OCI-LY1 (cell line): ENCODE measurements at regions not wholly inside any gene's neighbourhood (a gene's known extent, or its start where the extent isn't known, plus 50 kb on each side); places are given as distances from the start of the nearest gene placed in this dataset.

Experiments used
- H2AFZ ChIP-seq: fragments of 200-600 bp; sonication (generic), shearing (Covaris generic); 2 replicates; pipeline ENCODE4 v1.6.0; 2014; ENCODE audit warnings: antibody characterized with exemption, mild to moderate bottlenecking, low read length
- H3F3A ChIP-seq: fragments of 200-600 bp; sonication (generic), shearing (Covaris generic); 2 replicates; pipeline ENCODE4 v1.6.0; 2014; ENCODE audit warnings: mild to moderate bottlenecking, antibody characterized with exemption, low read length, moderate library complexity; ENCODE audit not compliant: insufficient read depth
- H3K27ac ChIP-seq: fragments of 200-600 bp; sonication (generic); 2 replicates; pipeline ENCODE4 v1.5.1; 2014; ENCODE audit warnings: low read length, mixed run types, mild to moderate bottlenecking, low read depth; ENCODE audit not compliant: poor library complexity, severe bottlenecking
- H3K27me3 ChIP-seq: fragments of 200-600 bp; sonication (generic); 2 replicates; pipeline ENCODE4 v1.6.0; 2014; ENCODE audit warnings: antibody characterized with exemption, mild to moderate bottlenecking, low read length, moderate library complexity; ENCODE audit not compliant: insufficient read depth
- H3K36me3 ChIP-seq: fragments of 200-600 bp; sonication (generic); 2 replicates; pipeline ENCODE4 v1.6.1; 2014; ENCODE audit warnings: mild to moderate bottlenecking, antibody characterized with exemption, low read length, moderate library complexity, mixed read lengths; ENCODE audit not compliant: insufficient read depth
- H3K4me1 ChIP-seq: fragments of 200-600 bp; sonication (generic); 2 replicates; pipeline ENCODE4 v1.5.1; 2014; ENCODE audit warnings: mild to moderate bottlenecking, low read length, moderate library complexity; ENCODE audit not compliant: insufficient read depth, severe bottlenecking
- H3K4me2 ChIP-seq: fragments of 200-600 bp; sonication (generic), shearing (Covaris generic); 2 replicates; pipeline ENCODE4 v1.6.1; 2014; ENCODE audit warnings: low read length
- H3K4me3 ChIP-seq: fragments of 200-600 bp; sonication (generic); 2 replicates; pipeline ENCODE4 v1.5.1; 2014; ENCODE audit warnings: low read length, low read depth, mild to moderate bottlenecking, mixed read lengths; ENCODE audit not compliant: poor library complexity, severe bottlenecking
- H3K79me2 ChIP-seq: fragments of 200-600 bp; shearing (Covaris generic); 2 replicates; pipeline ENCODE4 v1.6.1; 2016; ENCODE audit warnings: mixed run types, low read length, mixed read lengths; ENCODE audit not compliant: insufficient read depth
- H3K9ac ChIP-seq: fragments of 200-600 bp; sonication (generic), shearing (Covaris generic); 2 replicates; pipeline ENCODE4 v1.6.1; 2014; ENCODE audit warnings: mild to moderate bottlenecking, low read length, mixed read lengths
- H3K9me2 ChIP-seq: fragments of 200-600 bp; sonication (generic), shearing (Covaris generic); 2 replicates; pipeline ENCODE4 v1.6.1; 2014; ENCODE audit warnings: low read depth, mild to moderate bottlenecking, low read length, mixed read lengths
- H3K9me3 ChIP-seq: fragments of 200-600 bp; shearing (Covaris generic); 2 replicates; pipeline ENCODE4 v1.6.1; 2014; ENCODE audit warnings: low read length, mixed read lengths
- H4K20me1 ChIP-seq: fragments of 200-600 bp; sonication (generic), shearing (Covaris generic); 2 replicates; pipeline ENCODE4 v1.6.0; 2016; ENCODE audit warnings: mild to moderate bottlenecking, low read length; ENCODE audit not compliant: insufficient read depth
- EZH2 ChIP-seq: fragments of 200-600 bp; sonication (generic), shearing (Covaris generic); IDR thresholded peaks from 2 replicates; pipeline ENCODE4 v1.8.0; 2017; ENCODE audit warnings: borderline replicate concordance, mixed run types, mild to moderate bottlenecking, antibody characterized with exemption, low read length, moderate library complexity, mixed read lengths
- TF ChIP-seq, protein P1 (sequence below): fragments of 200-600 bp; sonication (generic), shearing (Covaris generic); IDR thresholded peaks from 2 replicates; pipeline ENCODE4 v1.5.1; 2017; ENCODE audit warnings: mild to moderate bottlenecking, antibody characterized with exemption, low read length, moderate library complexity, mixed read lengths

GRCh38 chr5:82912462-82912861 lies 164.7 kb downstream of the TMEM167A start:
- H3K27me3 ChIP-seq: no peaks in the 10 kb centered on the region
- no peaks in the 10 kb centered on the region for H4K20me1 ChIP-seq
- no peaks in the 10 kb centered on the region for H3F3A ChIP-seq
- no peaks in the 10 kb centered on the region for H3K79me2 ChIP-seq
- no peak overlapping the region for H3K4me2 ChIP-seq
- no peaks in the 10 kb centered on the region for H3K9me2 ChIP-seq
- TF ChIP-seq, protein P1, sequence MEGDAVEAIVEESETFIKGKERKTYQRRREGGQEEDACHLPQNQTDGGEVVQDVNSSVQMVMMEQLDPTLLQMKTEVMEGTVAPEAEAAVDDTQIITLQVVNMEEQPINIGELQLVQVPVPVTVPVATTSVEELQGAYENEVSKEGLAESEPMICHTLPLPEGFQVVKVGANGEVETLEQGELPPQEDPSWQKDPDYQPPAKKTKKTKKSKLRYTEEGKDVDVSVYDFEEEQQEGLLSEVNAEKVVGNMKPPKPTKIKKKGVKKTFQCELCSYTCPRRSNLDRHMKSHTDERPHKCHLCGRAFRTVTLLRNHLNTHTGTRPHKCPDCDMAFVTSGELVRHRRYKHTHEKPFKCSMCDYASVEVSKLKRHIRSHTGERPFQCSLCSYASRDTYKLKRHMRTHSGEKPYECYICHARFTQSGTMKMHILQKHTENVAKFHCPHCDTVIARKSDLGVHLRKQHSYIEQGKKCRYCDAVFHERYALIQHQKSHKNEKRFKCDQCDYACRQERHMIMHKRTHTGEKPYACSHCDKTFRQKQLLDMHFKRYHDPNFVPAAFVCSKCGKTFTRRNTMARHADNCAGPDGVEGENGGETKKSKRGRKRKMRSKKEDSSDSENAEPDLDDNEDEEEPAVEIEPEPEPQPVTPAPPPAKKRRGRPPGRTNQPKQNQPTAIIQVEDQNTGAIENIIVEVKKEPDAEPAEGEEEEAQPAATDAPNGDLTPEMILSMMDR: no peak
- TF ChIP-seq EZH2: no peak
- no peak overlapping the region for H2AFZ ChIP-seq
- H3K36me3 ChIP-seq: no peaks in the 10 kb centered on the region
- no peaks in the 10 kb centered on the region for H3K9me3 ChIP-seq
- H3K27ac ChIP-seq: no peak overlapping the region
- H3K4me1 ChIP-seq: no peaks in the 10 kb centered on the region
- H3K4me3 ChIP-seq: no peak overlapping the region
- no peak overlapping the region for H3K9ac ChIP-seq

GRCh38 chr5:82911910-82912309 lies 165.3 kb downstream of the TMEM167A start:
- Histone ChIP-seq H3K4me1 (no peaks in the 10 kb centered on the region), H3K9ac (no peak overlapping the region), H3K9me3 (no peaks in the 10 kb centered on the region), H4K20me1 (no peaks in the 10 kb centered on the region), H3K27me3 (no peaks in the 10 kb centered on the region), H3K27ac (no peak overlapping the region), H3K79me2 (no peaks in the 10 kb centered on the region), H3F3A (no peaks in the 10 kb centered on the region), H3K36me3 (no peaks in the 10 kb centered on the region), H2AFZ (no peak overlapping the region), H3K4me3 (no peak overlapping the region), H3K9me2 (no peaks in the 10 kb centered on the region), H3K4me2 (no peak overlapping the region)
- no peak for TF ChIP-seq EZH2
- TF ChIP-seq, protein P1: no peak

DNA sequence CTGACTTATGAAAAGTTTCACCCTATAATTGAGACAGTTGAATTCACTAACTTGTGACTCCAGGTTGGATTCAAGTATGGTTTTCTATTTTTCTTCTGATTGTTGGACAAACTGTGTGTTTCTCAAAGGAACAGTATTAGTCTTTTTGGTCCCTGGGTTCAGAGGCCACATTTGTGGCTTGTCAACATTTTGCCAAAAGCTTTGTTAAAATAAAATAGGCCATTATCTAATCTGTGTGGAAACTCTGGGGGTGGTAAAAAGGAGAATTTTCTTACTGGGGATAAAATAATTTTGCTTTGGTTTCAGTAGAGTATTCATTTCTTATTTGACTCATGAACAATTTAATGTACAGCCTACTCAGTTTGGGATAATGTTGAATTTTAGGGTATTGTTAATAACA lies 166.3 kb downstream of the TMEM167A start:
- no peak overlapping the region for H3K9ac ChIP-seq
- H3K4me2 ChIP-seq: no peak overlapping the region
- H3K36me3 ChIP-seq: no peaks in the 10 kb centered on the region
- H3K27ac ChIP-seq: no peak overlapping the region
- no peak overlapping the region for H2AFZ ChIP-seq
- no peak for TF ChIP-seq EZH2
- TF ChIP-seq, protein P1: no peak
- H3K27me3 ChIP-seq: no peaks in the 10 kb centered on the region
- no peaks in the 10 kb centered on the region for H4K20me1 ChIP-seq
- no peaks in the 10 kb centered on the region for H3K9me2 ChIP-seq
- no peak overlapping the region for H3K4me3 ChIP-seq
- H3K9me3 ChIP-seq: no peaks in the 10 kb centered on the region
- H3K4me1 ChIP-seq: no peaks in the 10 kb centered on the region
- no peaks in the 10 kb centered on the region for H3K79me2 ChIP-seq
- no peaks in the 10 kb centered on the region for H3F3A ChIP-seq
